ENCODE measurements at regions not wholly inside any gene's neighbourhood (a gene's known extent, or its start where the extent isn't known, plus 50 kb on each side); places are given as distances from the start of the nearest gene placed in this dataset.
"Not testable (repeated sequence)": the region's sequence is repeated elsewhere in the genome, so short reads cannot be mapped to it uniquely, and the experiment has no call there.

DNA sequence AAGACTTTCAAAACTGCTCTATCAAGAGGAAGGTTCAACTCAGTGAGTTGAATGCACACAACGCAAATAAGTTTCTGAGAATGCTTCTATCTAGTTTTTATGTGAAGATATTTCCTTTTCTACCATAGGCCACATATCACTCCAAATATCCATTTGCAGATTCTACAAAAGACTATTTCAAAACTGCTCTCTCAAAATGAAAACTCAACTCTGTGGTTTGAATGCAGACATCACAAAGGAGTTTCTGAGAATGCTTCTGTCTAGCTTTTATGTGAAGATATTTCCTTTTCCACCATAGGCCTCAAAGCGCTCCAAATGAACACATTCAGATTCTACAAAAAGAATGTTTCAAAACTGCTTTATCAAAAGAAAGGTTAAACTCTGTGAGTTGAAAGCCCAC, 1093.1 kb upstream of the DEFB115 start:
- in situ Hi-C loops (cut with HindIII; ENCODE audit: low pct_unique_long_range_greater_than_20kb, low sequenced_read_pairs); DNase-seq (ENCODE audit: low read depth): not testable (repeated sequence)

DNA sequence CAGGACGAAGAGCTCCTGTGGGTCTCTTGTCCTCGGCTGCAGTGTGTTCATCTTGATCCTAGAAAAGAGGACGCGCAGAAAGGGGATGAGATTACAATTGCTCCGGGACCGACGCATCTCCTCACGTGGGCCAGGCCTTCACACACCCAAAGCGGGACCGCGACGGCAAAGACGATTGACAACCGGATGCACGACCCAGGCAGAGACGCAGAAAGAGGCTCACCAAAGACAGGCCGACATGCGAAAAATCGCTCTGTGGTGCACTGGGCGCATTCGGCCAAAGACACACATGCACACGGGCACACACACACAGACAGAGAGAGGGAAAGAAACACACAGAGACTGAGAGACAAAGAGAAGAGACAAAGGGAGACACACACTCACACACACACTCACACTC, 1089.9 kb upstream of the DEFB115 start:
- no peak for DNase-seq (ENCODE audit: low read depth)
- in situ Hi-C loops (cut with HindIII; ENCODE audit: low pct_unique_long_range_greater_than_20kb, low sequenced_read_pairs): no loop called here

DNA sequence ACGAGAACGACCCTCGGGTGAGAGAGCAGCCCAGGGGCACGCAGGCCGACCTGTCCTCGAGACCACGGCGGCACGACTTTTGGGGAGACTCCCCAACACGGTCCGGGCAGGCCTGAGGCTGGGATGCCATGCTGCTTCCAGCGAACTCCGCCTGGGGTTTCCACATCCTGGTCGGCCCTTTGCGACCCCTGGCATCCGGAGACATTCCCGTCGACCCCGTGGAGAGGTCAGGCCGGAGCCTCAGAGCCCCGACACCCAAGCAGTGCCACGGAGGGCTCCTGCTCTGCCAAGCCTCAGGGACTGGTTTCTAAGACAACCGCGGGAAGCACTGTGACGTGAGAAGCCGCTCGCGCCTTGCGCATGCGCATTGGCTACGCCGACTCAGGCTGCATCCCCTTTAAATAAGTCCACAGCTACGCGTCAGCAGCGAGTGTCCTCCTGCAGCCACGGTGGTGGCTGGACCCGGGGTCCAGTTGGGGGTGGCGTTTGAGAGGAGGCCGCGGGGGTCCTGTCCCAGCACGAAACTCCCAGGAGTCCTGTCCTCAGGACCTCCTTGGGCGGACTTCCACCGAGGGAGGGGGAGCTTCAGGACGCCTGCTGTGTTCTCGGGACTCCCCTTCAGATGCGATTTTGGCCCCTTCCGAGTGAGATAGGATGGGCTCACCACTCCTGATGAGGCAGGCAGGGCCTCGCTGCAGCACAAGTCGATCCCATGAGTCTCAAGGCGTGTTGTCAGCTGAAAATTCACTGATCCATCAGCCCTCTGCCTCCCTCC, 1089.3 kb upstream of the DEFB115 start:
- DNase-seq (ENCODE audit: low read depth): no peak
- in situ Hi-C loops (cut with HindIII; ENCODE audit: low pct_unique_long_range_greater_than_20kb, low sequenced_read_pairs): no loop called here

DNA sequence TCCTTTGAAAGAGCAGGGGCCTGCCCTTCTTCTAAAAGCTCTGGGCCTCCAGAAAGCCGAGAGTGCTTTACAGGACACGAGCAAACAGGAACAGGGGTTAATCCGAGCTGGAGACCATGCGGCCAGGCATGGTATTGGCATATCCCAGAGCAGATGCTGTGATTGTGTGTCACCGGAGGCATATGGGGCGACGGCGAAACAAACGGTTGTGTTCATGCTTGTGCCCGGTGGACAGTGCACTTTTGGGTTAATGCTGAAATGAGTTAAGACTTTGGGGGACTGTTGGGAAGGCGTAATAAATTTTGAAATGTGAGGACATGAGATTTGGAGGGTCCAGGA, 1088.7 kb upstream of the DEFB115 start:
- in situ Hi-C loops (cut with HindIII; ENCODE audit: low pct_unique_long_range_greater_than_20kb, low sequenced_read_pairs): no loop called here
- no peak for DNase-seq (ENCODE audit: low read depth)

DNA sequence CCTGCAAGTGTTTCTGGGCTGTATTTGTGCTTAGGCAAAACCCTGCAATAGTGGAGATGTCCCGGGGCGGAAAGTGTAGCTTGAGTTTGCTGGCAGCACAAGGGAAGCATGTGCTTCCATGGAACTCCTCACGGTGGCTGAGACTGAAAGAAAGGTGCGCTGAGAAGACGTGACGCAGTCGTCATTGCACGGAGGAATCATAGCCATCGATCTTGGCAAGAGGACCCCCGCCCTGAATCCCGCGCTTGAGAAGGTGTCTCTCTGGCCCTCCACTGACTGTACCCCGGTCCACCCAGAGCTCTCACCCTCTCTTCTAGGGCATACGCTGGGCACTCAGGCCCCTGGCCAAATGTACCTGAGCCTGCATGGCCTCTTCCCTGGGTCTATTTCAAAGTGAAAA, 1081.8 kb upstream of the DEFB115 start:
- no peak for DNase-seq (ENCODE audit: low read depth)
- in situ Hi-C loops (cut with HindIII; ENCODE audit: low pct_unique_long_range_greater_than_20kb, low sequenced_read_pairs): no loop called here

DNA sequence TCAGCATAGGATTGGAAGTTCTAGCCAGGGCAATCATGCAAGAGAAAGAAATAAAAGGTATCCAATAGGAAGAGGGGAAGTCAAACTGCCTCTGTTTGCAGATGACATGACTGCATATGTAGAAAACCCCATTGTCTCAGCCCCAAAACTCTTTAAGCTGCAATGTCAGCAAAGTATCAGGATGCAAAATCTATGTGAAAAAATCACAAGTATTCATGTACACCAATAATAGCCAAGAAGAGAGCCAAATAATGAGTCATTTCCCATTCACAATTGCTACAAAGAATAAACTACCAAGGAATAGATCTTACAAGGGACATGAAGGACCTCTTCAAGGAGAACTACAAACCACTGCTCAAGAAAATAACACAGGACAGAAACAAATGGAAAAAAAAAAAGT, 1074.3 kb upstream of the DEFB115 start:
- in situ Hi-C loops (cut with HindIII; ENCODE audit: low pct_unique_long_range_greater_than_20kb, low sequenced_read_pairs); DNase-seq (ENCODE audit: low read depth): not testable (repeated sequence)

DNA sequence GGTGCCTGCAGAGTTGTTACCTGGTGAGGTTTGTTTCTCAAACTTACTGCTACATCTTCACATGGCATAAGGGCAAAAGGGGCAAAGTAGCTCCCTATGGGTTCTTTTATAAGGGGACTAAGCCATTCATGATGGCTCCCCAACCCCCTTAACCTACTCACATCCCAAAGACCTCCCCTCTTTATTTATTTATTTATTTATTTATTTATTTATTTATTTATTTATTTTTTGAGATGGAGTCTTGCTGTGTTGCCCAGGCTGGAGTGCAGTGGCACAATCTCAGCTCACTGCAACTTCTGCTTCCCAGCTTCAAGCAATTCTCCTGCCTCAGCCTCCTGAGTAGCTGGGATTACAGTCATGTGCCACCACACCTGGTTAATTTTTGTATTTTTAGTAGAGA, 1065.7 kb upstream of the DEFB115 start:
- DNase-seq (ENCODE audit: low read depth); in situ Hi-C loops (cut with HindIII; ENCODE audit: low pct_unique_long_range_greater_than_20kb, low sequenced_read_pairs): not testable (repeated sequence)

DNA sequence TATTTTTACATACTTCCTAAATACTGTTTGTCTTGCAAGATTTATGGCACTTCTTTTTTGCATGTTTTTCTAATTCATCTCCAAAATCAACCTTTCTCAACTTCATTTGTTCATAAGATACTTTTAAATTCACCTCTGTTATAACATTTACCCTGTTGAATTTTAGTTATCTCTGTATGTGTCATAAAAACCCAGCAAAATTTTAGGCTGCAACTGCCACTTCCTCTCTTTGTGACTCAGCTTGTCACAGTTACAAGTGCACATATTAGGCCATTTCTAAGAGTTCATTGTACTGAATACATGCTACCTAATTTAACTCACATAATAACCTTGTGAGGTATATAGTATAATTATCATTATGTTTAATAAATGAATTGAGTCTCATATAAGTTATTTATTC, 1023.0 kb upstream of the DEFB115 start:
- in situ Hi-C loops (cut with HindIII; ENCODE audit: low pct_unique_long_range_greater_than_20kb, low sequenced_read_pairs); DNase-seq (ENCODE audit: low read depth): not testable (repeated sequence)

DNA sequence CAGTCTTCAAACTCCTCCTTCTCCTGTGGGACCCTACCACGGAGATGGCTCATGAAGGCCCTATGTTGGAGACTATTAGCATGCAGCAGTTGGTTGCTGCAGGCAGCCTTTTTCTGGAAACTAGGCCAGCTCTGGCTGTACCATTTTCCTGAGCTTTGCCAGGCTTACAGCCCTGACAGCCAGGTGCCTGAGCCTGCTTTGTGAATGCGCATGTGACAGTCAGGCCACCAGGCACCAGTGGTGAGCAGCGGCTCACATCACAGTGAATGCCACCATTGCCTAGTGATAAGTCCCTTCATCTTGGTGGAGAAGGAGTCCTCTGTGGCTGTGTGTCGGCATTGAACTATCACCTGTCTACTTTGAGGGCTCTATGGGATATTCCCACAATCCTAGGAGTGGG, 982.4 kb upstream of the DEFB115 start:
- in situ Hi-C loops (cut with HindIII; ENCODE audit: low pct_unique_long_range_greater_than_20kb, low sequenced_read_pairs); DNase-seq (ENCODE audit: low read depth): not testable (repeated sequence)

DNA sequence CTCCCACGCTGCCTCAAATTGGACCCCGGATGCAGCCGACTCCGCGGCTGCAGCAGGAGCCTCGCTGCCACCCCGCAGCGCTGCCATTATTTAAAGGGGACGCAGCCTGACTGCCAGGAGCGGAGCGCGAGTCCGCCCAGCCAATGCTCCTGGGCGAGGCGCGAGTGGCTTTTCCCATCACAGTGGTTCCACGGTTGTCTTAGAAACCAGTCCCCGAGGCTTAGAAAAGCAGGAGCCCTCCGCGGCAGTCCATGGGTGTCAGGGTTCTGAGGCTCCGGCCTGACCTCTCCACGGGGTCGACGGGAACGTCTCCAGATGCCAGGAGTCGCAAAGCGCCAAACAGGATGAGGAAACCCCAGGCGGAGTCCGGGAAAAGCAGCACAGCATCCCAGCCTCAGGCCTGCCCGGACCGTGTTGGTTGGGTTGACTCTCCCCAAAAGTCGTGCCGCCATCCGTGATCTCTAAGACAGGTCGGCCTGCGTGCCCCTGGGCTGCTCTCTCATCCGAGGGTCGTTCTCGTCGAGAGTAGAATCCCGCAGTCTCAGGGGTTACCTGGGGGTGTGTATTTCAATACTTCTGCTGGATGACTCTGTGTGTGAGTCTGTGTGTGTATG, 975.8 kb upstream of the DEFB115 start:
- no peak for DNase-seq (ENCODE audit: low read depth)
- in situ Hi-C loops (cut with HindIII; ENCODE audit: low pct_unique_long_range_greater_than_20kb, low sequenced_read_pairs): no loop called here

DNA sequence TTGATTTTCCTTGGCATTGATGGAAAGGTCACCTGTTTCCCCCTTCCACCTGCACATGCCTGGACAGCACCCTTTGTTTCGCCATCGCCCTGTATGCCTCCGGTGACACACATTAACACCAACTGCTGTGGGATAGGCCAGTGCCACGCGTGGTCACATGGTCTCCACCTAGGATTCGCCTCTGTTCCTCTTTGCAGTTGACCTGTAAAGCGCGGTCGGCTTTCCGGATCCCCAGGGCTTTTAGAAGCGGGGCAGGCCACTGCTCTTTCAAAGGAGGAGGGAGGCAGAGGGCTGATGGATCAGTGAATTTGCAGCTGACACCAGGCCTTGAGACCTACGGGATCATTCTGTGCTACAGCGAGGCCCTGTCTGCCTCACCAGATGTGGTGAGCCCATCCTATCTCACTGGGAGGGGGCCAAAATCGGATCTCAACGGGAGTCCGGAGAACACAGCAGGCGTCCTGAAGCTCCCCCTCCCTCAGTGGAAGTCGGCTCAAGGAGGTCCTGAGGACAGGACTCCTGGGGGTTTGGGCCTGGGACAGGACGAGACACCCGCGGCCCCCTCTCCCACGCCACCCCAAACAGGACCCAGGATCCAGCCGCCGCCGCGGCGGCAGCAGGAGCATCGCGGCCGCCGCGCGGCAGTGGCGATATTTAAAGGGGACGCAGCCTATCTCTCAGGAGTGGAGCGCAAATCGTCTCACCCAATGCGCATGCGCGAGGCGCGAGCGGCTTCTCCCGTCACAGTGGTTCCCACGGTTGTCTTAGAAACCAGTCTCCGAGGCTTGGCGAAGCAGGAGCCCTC, 973.8 kb upstream of the DEFB115 start:
- peak; percentile 40 for DNase-seq (ENCODE audit: low read depth)
- in situ Hi-C loops (cut with HindIII; ENCODE audit: low pct_unique_long_range_greater_than_20kb, low sequenced_read_pairs): not testable (repeated sequence)

DNA sequence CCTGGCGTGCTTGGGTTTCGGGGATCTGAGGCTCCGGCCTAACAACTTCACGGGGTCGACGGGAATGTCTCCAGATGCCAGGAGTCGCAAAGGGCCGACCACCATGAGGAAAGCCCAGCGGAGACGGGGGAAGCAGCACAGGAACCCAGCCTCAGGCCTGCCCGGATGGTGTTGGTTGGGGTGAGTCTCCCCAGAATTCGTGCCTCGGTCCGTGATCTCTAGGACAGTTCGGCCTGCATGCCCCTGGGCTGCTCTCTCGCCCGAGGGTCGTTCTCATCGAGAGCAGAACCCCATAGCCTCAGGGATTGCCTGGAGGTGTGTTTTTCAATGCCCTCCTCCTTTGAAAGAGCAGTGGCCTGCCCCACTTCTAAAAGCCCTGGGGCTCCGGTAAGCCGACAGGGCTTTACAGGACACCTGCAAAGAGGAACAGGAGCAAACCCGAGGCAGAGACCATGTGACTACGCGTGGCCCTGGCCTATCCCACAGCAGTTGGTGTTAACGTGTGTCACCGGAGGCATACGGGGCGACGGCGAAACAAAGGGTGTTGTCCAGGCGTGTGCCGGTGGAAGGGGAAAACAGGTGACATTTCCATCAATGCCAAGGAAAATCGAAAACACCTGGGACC, 973.1 kb upstream of the DEFB115 start:
- no peak for DNase-seq (ENCODE audit: low read depth)
- in situ Hi-C loops (cut with HindIII; ENCODE audit: low pct_unique_long_range_greater_than_20kb, low sequenced_read_pairs): no loop called here

DNA sequence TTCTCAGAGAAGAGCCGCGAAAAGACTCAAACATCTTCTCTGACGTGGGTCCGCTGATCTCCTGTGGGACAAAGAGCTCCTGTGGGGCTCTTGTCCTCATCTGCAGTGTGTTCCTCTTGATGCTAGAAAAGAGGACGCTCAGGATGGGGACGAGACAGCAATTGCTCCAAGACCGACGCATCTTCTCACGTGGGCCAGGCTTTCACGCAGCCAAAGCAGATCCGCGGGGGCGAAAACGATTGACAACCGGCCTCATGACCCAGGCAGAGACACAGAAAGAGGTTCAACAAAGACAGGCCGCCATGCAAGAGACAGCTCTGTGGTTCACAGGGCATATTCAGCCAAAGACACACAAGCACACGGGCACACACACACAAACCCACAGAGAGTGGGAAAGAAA, 971.8 kb upstream of the DEFB115 start:
- in situ Hi-C loops (cut with HindIII; ENCODE audit: low pct_unique_long_range_greater_than_20kb, low sequenced_read_pairs): no loop called here
- DNase-seq (ENCODE audit: low read depth): no peak

DNA sequence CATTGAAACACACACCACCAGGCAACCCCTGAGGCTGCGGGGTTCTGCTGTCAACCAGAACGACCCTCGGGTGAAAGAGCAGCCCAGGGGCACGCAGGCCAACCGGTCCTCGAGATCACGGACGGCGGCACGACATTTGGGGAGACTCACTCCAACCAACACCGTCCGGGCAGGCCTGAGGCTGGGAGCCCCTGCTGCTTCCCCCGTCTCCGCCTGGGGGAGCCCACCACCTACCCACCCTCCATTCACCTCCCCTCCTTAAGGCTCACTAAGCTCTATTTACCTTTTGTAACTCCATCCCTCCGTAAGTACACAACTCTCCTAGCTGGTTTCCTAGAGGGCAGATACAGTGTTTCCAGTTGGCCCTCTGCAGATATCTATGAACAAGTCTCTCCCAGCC, 971.3 kb upstream of the DEFB115 start:
- in situ Hi-C loops (cut with HindIII; ENCODE audit: low pct_unique_long_range_greater_than_20kb, low sequenced_read_pairs): no loop called here
- no peak for DNase-seq (ENCODE audit: low read depth)

DNA sequence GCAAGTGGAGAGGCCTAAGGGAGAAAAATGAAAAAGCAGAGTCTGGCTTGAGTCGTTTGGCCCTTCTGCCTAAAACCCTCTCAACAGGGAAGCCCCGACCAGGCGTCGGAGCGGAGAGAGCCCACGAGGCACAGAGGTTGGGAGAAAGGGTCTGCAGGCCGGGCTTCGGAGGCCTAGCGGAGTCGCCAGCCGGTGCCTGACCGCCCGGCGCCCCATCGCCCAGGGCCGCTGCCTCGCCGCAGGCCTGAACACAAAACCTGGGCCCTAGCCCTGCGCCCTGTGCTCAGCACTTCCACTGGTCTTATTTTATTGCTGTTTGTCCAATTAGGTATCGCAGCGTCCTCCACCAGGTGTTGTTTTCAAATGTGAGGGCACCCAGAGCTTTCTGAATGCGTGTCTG, 970.0 kb upstream of the DEFB115 start:
- in situ Hi-C loops (cut with HindIII; ENCODE audit: low pct_unique_long_range_greater_than_20kb, low sequenced_read_pairs); DNase-seq (ENCODE audit: low read depth): not testable (repeated sequence)

DNA sequence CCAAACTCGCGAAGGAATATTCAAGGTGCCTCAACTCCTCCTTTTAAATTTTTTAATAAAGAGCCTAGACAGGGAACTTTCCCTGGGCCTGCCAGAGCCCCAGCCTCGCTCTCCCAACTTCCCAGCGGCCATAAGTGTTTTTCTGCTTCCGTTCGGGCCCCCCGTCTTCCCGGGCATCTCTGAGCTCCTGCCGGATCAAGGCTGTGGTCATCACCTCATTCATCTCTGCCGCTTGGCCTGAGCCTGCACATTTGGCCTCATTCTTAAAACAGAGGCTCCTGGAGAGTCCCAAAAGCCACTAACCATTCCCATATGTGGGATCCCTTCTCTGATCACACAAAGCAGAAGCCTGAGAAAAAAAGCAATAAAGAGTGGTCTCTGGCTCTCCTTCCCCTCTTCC, 969.1 kb upstream of the DEFB115 start:
- in situ Hi-C loops (cut with HindIII; ENCODE audit: low pct_unique_long_range_greater_than_20kb, low sequenced_read_pairs): no loop called here
- DNase-seq (ENCODE audit: low read depth): no peak

DNA sequence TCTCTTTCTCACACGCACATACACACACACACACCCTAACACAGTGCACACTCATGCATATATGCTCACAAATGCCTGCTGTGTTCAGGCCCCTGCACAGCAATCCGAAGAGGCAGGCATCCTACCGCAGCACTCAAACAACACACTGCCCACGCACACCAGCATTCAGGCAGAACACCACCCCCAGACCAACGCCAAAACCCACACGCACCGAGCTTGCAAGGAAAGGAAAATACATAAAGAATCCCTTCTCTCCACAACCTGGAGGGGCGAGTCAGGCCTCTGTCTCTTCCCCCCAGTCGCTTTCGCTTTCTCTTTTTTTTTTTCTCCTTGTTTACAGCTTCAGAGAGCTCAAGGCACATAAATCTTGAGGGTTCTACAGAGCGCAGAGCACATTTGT, 968.4 kb upstream of the DEFB115 start:
- in situ Hi-C loops (cut with HindIII; ENCODE audit: low pct_unique_long_range_greater_than_20kb, low sequenced_read_pairs); DNase-seq (ENCODE audit: low read depth): not testable (repeated sequence)

DNA sequence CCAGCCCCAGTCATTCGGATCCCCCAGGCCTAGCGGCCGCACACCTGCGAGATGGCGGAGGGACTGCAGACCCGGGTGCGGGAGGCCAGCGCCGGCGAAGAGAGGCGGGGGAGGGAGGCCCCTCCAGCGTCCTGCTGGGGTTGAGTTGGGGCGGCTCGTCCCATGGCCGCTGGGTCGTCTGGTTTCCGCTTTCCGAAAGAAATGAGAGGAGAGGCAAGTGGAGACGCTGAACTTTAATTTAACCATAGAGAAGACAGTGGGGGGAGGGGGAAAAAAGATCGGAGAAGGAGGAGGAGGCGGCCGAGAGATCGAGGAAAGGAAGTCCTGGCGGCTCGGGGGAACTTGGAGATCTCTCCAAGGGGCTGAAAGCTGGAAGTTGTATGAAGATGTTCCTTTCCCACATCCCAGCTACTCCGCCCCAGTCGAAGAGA, 967.7 kb upstream of the DEFB115 start:
- DNase-seq (ENCODE audit: low read depth); in situ Hi-C loops (cut with HindIII; ENCODE audit: low pct_unique_long_range_greater_than_20kb, low sequenced_read_pairs): not testable (repeated sequence)

Measured in Caki2 (cell line).